Activated T-cell treated with anti-CD3 and anti-CD28 coated beads, Interleukin-2, amount 50 U/mL, for 72 hours (primary cell): ENCODE measurements at regions not wholly inside any gene's neighbourhood (a gene's known extent, or its start where the extent isn't known, plus 50 kb on each side); places are given as distances from the start of the nearest gene placed in this dataset.
"Not testable (repeated sequence)": the region's sequence is repeated elsewhere in the genome, so short reads cannot be mapped to it uniquely, and the experiment has no call there.

ENCODE experiments used
- ATAC-seq, 2 donors: fragments of 150-1000 bp; cut with Tn5 transposase; replicated peaks in 1 of 2; 2 replicates each; pipeline ENCODE4 v1.10.0; 2021; ENCODE audit warnings: moderate library complexity in 2 of 2, mild to moderate bottlenecking in 1 of 2
- DNase-seq, 2 donors: peaks; one replicate each; pipeline ENCODE4 v3.0.0; 2021 to 2022; ENCODE audit warnings: mixed read lengths in 1 of 2
- H3K27ac Mint-ChIP-seq: one replicate; pipeline ENCODE4 v1.8.0; 2022; ENCODE audit warnings: mild to moderate bottlenecking, moderate library complexity, mixed read lengths
- H3K27me3 Mint-ChIP-seq: one replicate; pipeline ENCODE4 v1.8.0; 2022; ENCODE audit warnings: low read depth, mixed read lengths
- H3K36me3 Mint-ChIP-seq, 2 donors: one replicate each; pipeline ENCODE4 v1.8.0; 2022; ENCODE audit warnings: mixed read lengths in 2 of 2, mild to moderate bottlenecking in 1 of 2; ENCODE audit not compliant: insufficient read depth in 2 of 2
- H3K4me1 Mint-ChIP-seq: one replicate; pipeline ENCODE4 v1.8.0; 2022; ENCODE audit warnings: low read depth, mixed read lengths
- H3K4me3 Mint-ChIP-seq, 2 donors: one replicate each; pipeline ENCODE4 v1.8.0; 2022; ENCODE audit warnings: mild to moderate bottlenecking in 2 of 2, mixed read lengths in 2 of 2, moderate library complexity in 2 of 2
- H3K9me3 Mint-ChIP-seq, 2 donors: one replicate each; pipeline ENCODE4 v1.8.0; 2022; ENCODE audit warnings: mixed read lengths in 2 of 2

GRCh38 chr3:87132801-87133200 is 94.3 kb upstream of the CHMP2B start:
- ATAC-seq, result no peak
- Mint-ChIP-seq H3K36me3 (no peaks in the 10 kb centered on the region), H3K4me3 (no peak overlapping the region), H3K27me3 (no peaks in the 10 kb centered on the region), H3K9me3 (no peaks in the 10 kb centered on the region), H3K27ac (no peak overlapping the region), H3K4me1 (no peaks in the 10 kb centered on the region)
- no peak for DNase-seq

DNA sequence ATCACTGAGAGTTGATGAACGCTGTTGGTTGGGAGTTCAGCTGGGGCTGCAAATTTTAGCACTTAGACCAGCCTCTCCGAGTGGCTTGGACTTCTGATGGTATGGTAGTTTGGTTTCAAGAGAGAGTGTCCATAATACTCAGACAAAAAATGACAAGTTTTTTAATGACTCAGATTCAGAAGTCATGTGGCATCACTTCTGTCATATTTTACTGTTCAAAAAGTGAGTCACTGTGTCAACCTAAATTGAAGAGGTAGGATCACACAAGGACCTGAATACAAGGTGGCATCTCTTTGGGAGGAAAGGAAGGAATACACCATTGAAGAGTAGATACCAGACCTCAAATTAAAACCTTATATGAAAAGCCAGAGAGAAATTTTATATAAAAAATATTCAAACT is 99.1 kb upstream of the CHMP2B start:
- Mint-ChIP-seq H3K9me3 (no peaks in the 10 kb centered on the region), H3K4me3 (no peak overlapping the region), H3K36me3 (no peaks in the 10 kb centered on the region), H3K27me3 (no peaks in the 10 kb centered on the region), H3K4me1 (no peaks in the 10 kb centered on the region), H3K27ac (no peak overlapping the region)
- peak in 1 of 2 donors; percentile 36 for ATAC-seq
- DNase-seq, result no peak

GRCh38 chr3:87127281-87127680 is 99.8 kb upstream of the CHMP2B start:
- Mint-ChIP-seq H3K9me3 (no peaks in the 10 kb centered on the region), H3K4me1 (no peaks in the 10 kb centered on the region), H3K27ac (no peak overlapping the region), H3K36me3 (no peaks in the 10 kb centered on the region), H3K4me3 (no peak overlapping the region), H3K27me3 (no peaks in the 10 kb centered on the region)
- DNase-seq (no peak), ATAC-seq (no peak)

GRCh38 chr3:87126321-87126720 is 100.8 kb upstream of the CHMP2B start:
- H3K4me3 Mint-ChIP-seq, result no peak overlapping the region
- DNase-seq, result no peak
- H3K27ac Mint-ChIP-seq, result no peak overlapping the region
- no peak for ATAC-seq
- H3K4me1 Mint-ChIP-seq, result no peaks in the 10 kb centered on the region
- H3K36me3 Mint-ChIP-seq, result no peaks in the 10 kb centered on the region
- H3K9me3 Mint-ChIP-seq, result no peaks in the 10 kb centered on the region
- no peaks in the 10 kb centered on the region for H3K27me3 Mint-ChIP-seq

DNA sequence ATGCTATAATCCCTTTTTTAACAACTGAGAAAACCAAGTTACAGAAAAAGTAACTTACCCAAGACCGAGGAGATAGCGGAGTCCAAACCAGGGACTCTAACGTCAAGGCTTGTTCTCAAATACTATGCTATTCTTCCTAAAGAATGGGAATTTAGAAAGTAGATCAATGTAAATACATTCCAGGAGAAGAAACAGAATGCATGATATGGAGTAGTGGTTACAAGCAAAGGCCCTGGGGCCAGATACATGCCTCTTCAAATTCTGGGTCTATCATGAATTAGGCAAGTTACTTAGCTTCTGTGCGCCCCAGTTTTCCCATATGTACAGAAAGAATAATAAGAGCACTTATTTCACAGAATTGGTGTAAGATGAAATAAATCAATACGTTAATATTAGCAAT is 102.0 kb upstream of the CHMP2B start:
- no peaks in the 10 kb centered on the region for H3K9me3 Mint-ChIP-seq
- H3K4me1 Mint-ChIP-seq, result no peaks in the 10 kb centered on the region
- no peaks in the 10 kb centered on the region for H3K27me3 Mint-ChIP-seq
- ATAC-seq, result no peak
- no peaks in the 10 kb centered on the region for H3K36me3 Mint-ChIP-seq
- H3K4me3 Mint-ChIP-seq, result no peak overlapping the region
- DNase-seq, result no peak
- H3K27ac Mint-ChIP-seq, result no peak overlapping the region

DNA sequence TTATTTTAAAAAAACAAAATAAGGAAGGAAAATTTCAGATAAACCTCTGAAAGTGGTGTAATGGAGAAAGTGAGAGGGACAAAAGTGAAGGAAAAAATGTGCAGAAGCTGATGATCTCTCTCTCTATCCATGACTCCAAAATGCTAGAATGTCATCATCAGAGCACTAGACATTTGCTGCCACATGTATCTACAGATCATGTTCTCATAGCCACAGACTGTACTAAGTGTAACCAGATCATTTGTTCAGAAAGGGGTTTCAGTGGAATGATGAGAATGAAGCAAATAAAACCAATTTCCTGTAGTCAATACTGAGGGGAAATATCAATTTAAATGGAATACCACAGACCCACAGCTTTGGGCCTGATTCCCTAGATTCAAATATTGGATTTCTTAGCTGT is 104.3 kb upstream of the CHMP2B start:
- Mint-ChIP-seq H3K4me3 (no peak overlapping the region), H3K27me3 (no peaks in the 10 kb centered on the region), H3K27ac (no peak overlapping the region), H3K36me3 (no peaks in the 10 kb centered on the region), H3K4me1 (no peaks in the 10 kb centered on the region), H3K9me3 (no peaks in the 10 kb centered on the region)
- no peak for ATAC-seq
- DNase-seq, result no peak

- Mint-ChIP-seq H3K4me3 (no peak overlapping the region), H3K4me1 (no peaks in the 10 kb centered on the region), H3K27ac (no peak overlapping the region), H3K27me3 (no peaks in the 10 kb centered on the region), H3K9me3 (no peaks in the 10 kb centered on the region), H3K36me3 (no peaks in the 10 kb centered on the region)
- no peak for DNase-seq
- ATAC-seq, result no peak
Observed at GRCh38 chr3:87121856-87122255, 105.3 kb upstream of the CHMP2B start.

DNA sequence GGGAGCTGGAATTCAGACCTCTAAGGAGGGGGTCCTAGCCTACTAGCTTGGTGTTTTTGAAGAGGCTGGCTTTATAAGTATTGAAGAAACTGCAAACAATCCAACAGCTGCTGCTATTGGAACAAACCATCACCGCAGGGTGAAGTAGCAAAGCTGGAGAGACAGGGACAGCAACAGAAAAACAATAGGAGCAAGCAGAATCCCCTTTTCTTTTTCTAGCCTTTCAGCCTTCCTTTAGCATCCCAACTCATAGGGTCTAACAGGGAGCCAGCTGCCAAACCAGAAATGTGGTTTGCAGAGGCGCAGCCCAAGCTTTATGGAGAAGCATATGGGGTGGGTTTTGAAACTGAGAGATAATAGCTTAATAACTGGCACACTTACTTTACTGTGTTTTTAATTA is 106.2 kb upstream of the CHMP2B start:
- H3K27ac Mint-ChIP-seq, result no peak overlapping the region
- no peaks in the 10 kb centered on the region for H3K27me3 Mint-ChIP-seq
- no peak for ATAC-seq
- H3K9me3 Mint-ChIP-seq, result no peaks in the 10 kb centered on the region
- no peak overlapping the region for H3K4me3 Mint-ChIP-seq
- no peaks in the 10 kb centered on the region for H3K4me1 Mint-ChIP-seq
- DNase-seq, result no peak
- H3K36me3 Mint-ChIP-seq, result no peaks in the 10 kb centered on the region

GRCh38 chr3:87120236-87120635 is 106.9 kb upstream of the CHMP2B start:
- no peak overlapping the region for H3K27ac Mint-ChIP-seq
- H3K4me3 Mint-ChIP-seq, result no peak overlapping the region
- H3K9me3 Mint-ChIP-seq, result no peaks in the 10 kb centered on the region
- H3K4me1 Mint-ChIP-seq, result no peaks in the 10 kb centered on the region
- H3K36me3 Mint-ChIP-seq, result no peaks in the 10 kb centered on the region
- no peaks in the 10 kb centered on the region for H3K27me3 Mint-ChIP-seq
- DNase-seq (no peak), ATAC-seq (no peak)

DNA sequence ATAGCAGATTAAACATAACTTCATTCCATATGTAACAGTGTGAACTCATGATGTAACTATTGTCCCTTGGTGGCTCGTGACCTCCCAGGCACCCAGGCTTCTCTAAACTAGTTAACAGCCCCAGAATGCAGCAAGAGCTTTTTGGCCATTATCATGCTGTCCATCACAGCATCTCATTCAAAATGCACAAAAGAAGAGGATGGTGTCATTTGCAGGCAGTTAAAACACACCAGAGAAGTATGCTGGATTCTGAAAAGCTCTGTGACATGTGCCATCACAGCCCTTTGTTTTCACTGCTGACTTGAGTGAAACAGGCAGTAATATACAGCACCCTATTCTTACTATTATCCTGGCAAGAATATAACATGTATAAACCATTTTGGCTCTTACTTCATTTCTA is 117.6 kb upstream of the CHMP2B start:
- ATAC-seq (no peak), DNase-seq (no peak)
- Mint-ChIP-seq H3K27ac (no peak overlapping the region), H3K36me3 (no peaks in the 10 kb centered on the region), H3K4me1 (no peaks in the 10 kb centered on the region), H3K27me3 (no peaks in the 10 kb centered on the region), H3K9me3 (peaks cover 6 to 11% of the 10 kb centered on the region in 2 donors), H3K4me3 (no peak overlapping the region)

DNA sequence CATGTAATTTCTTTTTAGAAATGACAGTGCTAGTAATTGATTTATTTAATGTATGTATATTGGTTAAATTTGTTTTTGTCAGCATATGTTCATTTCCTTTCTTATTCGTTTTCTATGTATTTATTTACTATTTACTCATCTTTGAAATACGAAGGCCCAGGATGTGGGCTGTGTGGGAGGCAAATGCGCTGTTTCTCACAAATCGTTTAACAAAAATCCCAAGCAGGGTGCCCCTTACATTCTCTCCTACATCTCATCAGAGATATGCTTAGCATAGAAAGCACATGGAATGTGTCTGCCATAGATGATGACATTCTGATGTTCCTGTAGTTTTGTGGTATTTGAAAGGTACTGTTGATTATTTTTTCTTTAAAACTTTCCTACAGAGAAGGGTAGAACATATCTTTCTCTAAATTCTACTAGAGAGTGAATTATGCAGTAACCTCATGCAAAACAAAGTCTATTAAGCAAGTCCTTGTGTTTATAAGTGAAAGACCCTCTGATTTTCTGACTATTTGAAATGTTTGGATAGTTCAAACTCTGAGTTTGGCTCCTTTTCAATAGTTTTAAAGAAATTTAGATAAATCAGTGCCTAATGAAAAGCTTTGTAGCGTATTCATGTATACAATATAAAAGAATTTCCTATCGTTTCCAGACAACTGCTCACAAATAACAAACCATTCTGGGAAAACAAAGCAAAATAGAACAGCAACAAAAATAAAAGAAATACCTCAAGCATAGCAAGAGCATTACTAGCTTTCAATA is 111.1 kb upstream of the VGLL3 start:
- DNase-seq, result no peak
- Mint-ChIP-seq H3K36me3 (no peaks in the 10 kb centered on the region), H3K27me3 (no peaks in the 10 kb centered on the region), H3K4me1 (no peaks in the 10 kb centered on the region), H3K4me3 (no peak overlapping the region), H3K27ac (no peak overlapping the region), H3K9me3 (peaks cover 4 to 7% of the 10 kb centered on the region in 2 donors)
- ATAC-seq, result no peak

DNA sequence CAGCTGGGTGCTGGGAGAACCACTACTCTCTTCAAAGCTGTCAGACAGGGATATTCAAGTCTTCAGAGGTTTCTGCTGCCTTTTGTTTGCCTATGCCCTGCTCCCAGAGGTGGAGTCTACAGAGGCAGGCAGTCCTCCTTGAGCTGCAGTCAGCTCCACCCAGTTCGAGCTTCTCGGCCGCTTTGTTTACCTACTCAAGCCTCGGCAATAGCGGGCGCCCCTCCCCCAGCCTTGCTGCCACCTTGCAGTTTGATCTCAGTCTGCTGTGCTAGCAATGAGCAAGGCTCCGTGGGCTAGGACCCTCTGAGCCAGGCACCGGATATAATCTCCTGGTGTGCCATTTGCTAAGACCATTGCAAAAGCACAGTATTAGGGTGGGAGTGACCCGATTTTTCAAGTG is 106.8 kb upstream of the VGLL3 start:
- H3K27ac Mint-ChIP-seq, H3K4me3 Mint-ChIP-seq, H3K27me3 Mint-ChIP-seq, DNase-seq, H3K9me3 Mint-ChIP-seq, H3K36me3 Mint-ChIP-seq, H3K4me1 Mint-ChIP-seq, ATAC-seq: not testable (repeated sequence)

- H3K36me3 Mint-ChIP-seq, result peaks cover 0 to 3% of the 10 kb centered on the region in 2 donors
- ATAC-seq, result no peak
- no peak overlapping the region for H3K27ac Mint-ChIP-seq
- DNase-seq, result no peak
- H3K27me3 Mint-ChIP-seq, result peaks cover 9% of the 10 kb centered on the region
- no peak overlapping the region for H3K4me3 Mint-ChIP-seq
- peaks cover 2 to 4% of the 10 kb centered on the region in 2 donors for H3K9me3 Mint-ChIP-seq
- peaks cover 7% of the 10 kb centered on the region for H3K4me1 Mint-ChIP-seq
Observed at GRCh38 chr3:87090631-87091030, 99.7 kb upstream of the VGLL3 start.
